Keratinocyte (primary cell): ENCODE measurements at regions not wholly inside any gene's neighbourhood (a gene's known extent, or its start where the extent isn't known, plus 50 kb on each side); places are given as distances from the start of the nearest gene placed in this dataset.

Experiments
- DNase-seq: peaks from one replicate; pipeline ENCODE4 v3.0.0-alpha.2; 2011; ENCODE audit warnings: low read depth, missing footprints, low spot score
- FAIRE-seq: peaks from 2 replicates; lab custom pipeline; 2011; peaks lifted over from hg19 to GRCh38; lab: Jason Lieb, UNC
- H2AFZ ChIP-seq: 2 replicates; pipeline ENCODE4 v1.6.0; 2012; ENCODE audit warnings: low read length, control low read depth, inconsistent platforms; ENCODE audit not compliant: control insufficient read depth
- H3K27ac ChIP-seq: 2 replicates; pipeline ENCODE4 v1.5.1; 2011; ENCODE audit warnings: low read length; ENCODE audit not compliant: control insufficient read depth, insufficient read depth
- H3K27me3 ChIP-seq: 3 replicates; pipeline ENCODE4 v1.6.0; 2011; ENCODE audit warnings: low read length; ENCODE audit not compliant: control insufficient read depth, insufficient read depth; ENCODE audit errors: extremely low read depth
- H3K36me3 ChIP-seq, 2 experiments: 2 replicates in 1 of 2; 3 replicates in 1 of 2; pipeline ENCODE4 v1.5.1; 2011; ENCODE audit warnings: low read length in 2 of 2, mild to moderate bottlenecking in 1 of 2; ENCODE audit not compliant: control insufficient read depth in 2 of 2, insufficient read depth in 2 of 2; ENCODE audit errors: extremely low read depth in 1 of 2
- H3K4me1 ChIP-seq: 3 replicates; pipeline ENCODE4 v1.5.1; 2011; ENCODE audit warnings: low read length; ENCODE audit not compliant: control insufficient read depth, insufficient read depth; ENCODE audit errors: extremely low read depth
- H3K4me2 ChIP-seq: 3 replicates; pipeline ENCODE4 v1.6.0; 2011; ENCODE audit warnings: low read depth, low read length; ENCODE audit not compliant: control insufficient read depth, insufficient read depth; ENCODE audit errors: extremely low read depth
- H3K4me3 ChIP-seq, 3 experiments: fragments of 200-600 bp in 1 of 3; sonication (generic) in 1 of 3; 2 replicates in 2 of 3; 3 replicates in 1 of 3; pipeline ENCODE4 v1.5.1; 2011 to 2016; ENCODE audit warnings: low read length in 3 of 3, mild to moderate bottlenecking in 3 of 3, control low read depth in 2 of 3, inconsistent platforms in 1 of 3, low read depth in 1 of 3, mixed read lengths in 1 of 3, mixed run types in 1 of 3, moderate library complexity in 1 of 3; ENCODE audit not compliant: control insufficient read depth in 2 of 3, insufficient read depth in 2 of 3; ENCODE audit errors: extremely low read depth in 1 of 3
- H3K79me2 ChIP-seq: 2 replicates; pipeline ENCODE4 v1.6.0; 2012; ENCODE audit warnings: low read length; ENCODE audit not compliant: control insufficient read depth, insufficient read depth
- H3K9ac ChIP-seq: 3 replicates; pipeline ENCODE4 v1.6.0; 2011; ENCODE audit warnings: low read length; ENCODE audit not compliant: control insufficient read depth, insufficient read depth; ENCODE audit errors: extremely low read depth
- H3K9me1 ChIP-seq: 3 replicates; pipeline ENCODE4 v1.6.0; 2011; ENCODE audit warnings: low read length; ENCODE audit not compliant: control insufficient read depth, insufficient read depth; ENCODE audit errors: extremely low read depth
- H3K9me3 ChIP-seq: 2 replicates; pipeline ENCODE4 v1.5.1; 2012; ENCODE audit warnings: low read depth, low read length; ENCODE audit not compliant: control insufficient read depth
- H4K20me1 ChIP-seq: 3 replicates; pipeline ENCODE4 v1.6.0; 2011; ENCODE audit warnings: low read length; ENCODE audit not compliant: control insufficient read depth, insufficient read depth; ENCODE audit errors: extremely low read depth
- EZH2 ChIP-seq: IDR thresholded peaks from one replicate; pipeline ENCODE4 v1.6.1; 2012; ENCODE audit warnings: inconsistent platforms, mild to moderate bottlenecking, low read length, moderate library complexity
- dilution Hi-C: fragments of 300-500 bp; cut with MboI; formaldehyde crosslinking; loops from one replicate; pipeline ENCODE4 v1.7.0; 2020; ENCODE audit warnings: low sequenced_read_pairs; ENCODE audit not compliant: extremely low pct_ligation_motif_present
- TF ChIP-seq, protein P1 (sequence below), 3 experiments: IDR thresholded peaks in 1 of 3; conservative IDR thresholded peaks in 1 of 3; optimal IDR thresholded peaks in 1 of 3; 2 replicates in 2 of 3; 3 replicates in 1 of 3; pipeline versions ENCODE3 to v1.5.1; 2011; ENCODE audit warnings: low read length in 3 of 3, mild to moderate bottlenecking in 3 of 3, moderate library complexity in 2 of 3, control low read depth in 1 of 3, inconsistent platforms in 1 of 3; ENCODE audit not compliant: insufficient read depth in 2 of 3; ENCODE audit errors: extremely low read depth in 1 of 3

DNA sequence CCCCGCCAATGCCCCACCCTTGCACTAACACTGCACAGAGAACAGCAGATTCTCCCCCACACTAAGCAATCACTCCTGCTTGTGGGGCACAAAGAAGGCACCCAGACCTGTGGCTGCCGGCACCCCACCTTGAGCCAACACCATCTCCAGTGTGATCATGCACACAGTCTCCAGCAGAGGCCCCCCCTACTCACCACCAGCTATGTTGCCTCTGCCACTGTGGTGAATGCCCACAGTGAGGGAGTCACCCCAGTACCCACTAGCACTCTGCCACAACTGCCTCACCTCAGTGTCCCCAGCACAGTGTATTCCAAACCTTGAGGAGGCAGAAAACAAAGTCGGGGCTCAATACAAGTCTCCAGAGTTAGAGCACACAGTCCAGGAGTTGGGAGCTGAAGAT, 261.7 kb upstream of the SSTR1 start:
- Histone ChIP-seq H3K4me1 (no peaks in the 10 kb centered on the region), H3K4me3 (no peak overlapping the region), H3K9ac (no peak overlapping the region), H3K9me1 (no peaks in the 10 kb centered on the region), H3K9me3 (no peaks in the 10 kb centered on the region), H3K27ac (no peak overlapping the region), H3K4me2 (no peak overlapping the region), H3K27me3 (no peaks in the 10 kb centered on the region), H4K20me1 (no peaks in the 10 kb centered on the region), H3K36me3 (no peaks in the 10 kb centered on the region), H2AFZ (no peak overlapping the region), H3K79me2 (no peaks in the 10 kb centered on the region)
- DNase-seq (no peak), FAIRE-seq (no peak)
- dilution Hi-C loops = no loop called here
- no peak for TF ChIP-seq EZH2
- TF ChIP-seq, protein P1, sequence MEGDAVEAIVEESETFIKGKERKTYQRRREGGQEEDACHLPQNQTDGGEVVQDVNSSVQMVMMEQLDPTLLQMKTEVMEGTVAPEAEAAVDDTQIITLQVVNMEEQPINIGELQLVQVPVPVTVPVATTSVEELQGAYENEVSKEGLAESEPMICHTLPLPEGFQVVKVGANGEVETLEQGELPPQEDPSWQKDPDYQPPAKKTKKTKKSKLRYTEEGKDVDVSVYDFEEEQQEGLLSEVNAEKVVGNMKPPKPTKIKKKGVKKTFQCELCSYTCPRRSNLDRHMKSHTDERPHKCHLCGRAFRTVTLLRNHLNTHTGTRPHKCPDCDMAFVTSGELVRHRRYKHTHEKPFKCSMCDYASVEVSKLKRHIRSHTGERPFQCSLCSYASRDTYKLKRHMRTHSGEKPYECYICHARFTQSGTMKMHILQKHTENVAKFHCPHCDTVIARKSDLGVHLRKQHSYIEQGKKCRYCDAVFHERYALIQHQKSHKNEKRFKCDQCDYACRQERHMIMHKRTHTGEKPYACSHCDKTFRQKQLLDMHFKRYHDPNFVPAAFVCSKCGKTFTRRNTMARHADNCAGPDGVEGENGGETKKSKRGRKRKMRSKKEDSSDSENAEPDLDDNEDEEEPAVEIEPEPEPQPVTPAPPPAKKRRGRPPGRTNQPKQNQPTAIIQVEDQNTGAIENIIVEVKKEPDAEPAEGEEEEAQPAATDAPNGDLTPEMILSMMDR (optimal IDR thresholded peaks at IDR 0.05 in 1 of 3, IDR thresholded peaks at IDR 0.05 in 1 of 3, conservative IDR thresholded peaks at IDR 0.05 in 1 of 3; ENCODE audit: extremely low read depth in 1 of 3, insufficient read depth in 2 of 3, low read length in 3 of 3) = no peak

DNA sequence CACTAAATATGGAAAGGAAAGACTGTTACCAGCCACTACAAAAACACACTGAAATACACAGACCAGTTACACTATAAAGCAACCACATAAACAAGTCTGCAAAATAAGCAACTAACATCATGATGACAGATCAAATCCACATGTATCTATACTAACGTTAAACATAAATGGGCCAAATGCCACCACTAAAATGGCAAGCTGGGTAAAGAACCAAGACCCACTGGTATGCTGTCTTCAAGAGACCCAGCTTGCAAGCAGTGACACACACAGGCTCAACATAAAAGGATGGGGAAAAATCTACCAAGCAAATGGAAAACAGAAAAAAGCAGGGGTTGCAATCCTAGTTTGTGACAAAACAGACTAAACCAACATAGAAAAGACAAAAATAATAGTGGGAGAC, 260.9 kb upstream of the SSTR1 start:
- no peaks in the 10 kb centered on the region for H3K79me2 ChIP-seq
- TF ChIP-seq, protein P1 (optimal IDR thresholded peaks at IDR 0.05 in 1 of 3, IDR thresholded peaks at IDR 0.05 in 1 of 3, conservative IDR thresholded peaks at IDR 0.05 in 1 of 3; ENCODE audit: extremely low read depth in 1 of 3, insufficient read depth in 2 of 3, low read length in 3 of 3) = no peak
- no peak for TF ChIP-seq EZH2
- H3K9me3 ChIP-seq = no peaks in the 10 kb centered on the region
- no peak overlapping the region for H3K9ac ChIP-seq
- no peaks in the 10 kb centered on the region for H3K4me1 ChIP-seq
- no peaks in the 10 kb centered on the region for H4K20me1 ChIP-seq
- dilution Hi-C loops = no loop called here
- no peak for DNase-seq
- H3K27ac ChIP-seq = no peak overlapping the region
- no peaks in the 10 kb centered on the region for H3K36me3 ChIP-seq
- H3K27me3 ChIP-seq = no peaks in the 10 kb centered on the region
- no peak for FAIRE-seq
- no peak overlapping the region for H2AFZ ChIP-seq
- H3K9me1 ChIP-seq = no peaks in the 10 kb centered on the region
- no peak overlapping the region for H3K4me3 ChIP-seq
- H3K4me2 ChIP-seq = no peak overlapping the region
